ENCODE measurements at regions not wholly inside any gene's neighbourhood (a gene's known extent, or its start where the extent isn't known, plus 50 kb on each side); places are given as distances from the start of the nearest gene placed in this dataset.

- TF ChIP-seq, protein P1, sequence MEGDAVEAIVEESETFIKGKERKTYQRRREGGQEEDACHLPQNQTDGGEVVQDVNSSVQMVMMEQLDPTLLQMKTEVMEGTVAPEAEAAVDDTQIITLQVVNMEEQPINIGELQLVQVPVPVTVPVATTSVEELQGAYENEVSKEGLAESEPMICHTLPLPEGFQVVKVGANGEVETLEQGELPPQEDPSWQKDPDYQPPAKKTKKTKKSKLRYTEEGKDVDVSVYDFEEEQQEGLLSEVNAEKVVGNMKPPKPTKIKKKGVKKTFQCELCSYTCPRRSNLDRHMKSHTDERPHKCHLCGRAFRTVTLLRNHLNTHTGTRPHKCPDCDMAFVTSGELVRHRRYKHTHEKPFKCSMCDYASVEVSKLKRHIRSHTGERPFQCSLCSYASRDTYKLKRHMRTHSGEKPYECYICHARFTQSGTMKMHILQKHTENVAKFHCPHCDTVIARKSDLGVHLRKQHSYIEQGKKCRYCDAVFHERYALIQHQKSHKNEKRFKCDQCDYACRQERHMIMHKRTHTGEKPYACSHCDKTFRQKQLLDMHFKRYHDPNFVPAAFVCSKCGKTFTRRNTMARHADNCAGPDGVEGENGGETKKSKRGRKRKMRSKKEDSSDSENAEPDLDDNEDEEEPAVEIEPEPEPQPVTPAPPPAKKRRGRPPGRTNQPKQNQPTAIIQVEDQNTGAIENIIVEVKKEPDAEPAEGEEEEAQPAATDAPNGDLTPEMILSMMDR (IDR thresholded peaks at IDR 0.05): no peak
- TF ChIP-seq POLR2AphosphoS5 (IDR thresholded peaks at IDR 0.05): no peak
- no peak for TF ChIP-seq POLR2A (IDR thresholded peaks at IDR 0.05)
Observed at GRCh38 chr6:40796260-40797221, 209.4 kb upstream of the LRFN2 start.
